ENCODE measurements at regions not wholly inside any gene's neighbourhood (a gene's known extent, or its start where the extent isn't known, plus 50 kb on each side); places are given as distances from the start of the nearest gene placed in this dataset.

DNA sequence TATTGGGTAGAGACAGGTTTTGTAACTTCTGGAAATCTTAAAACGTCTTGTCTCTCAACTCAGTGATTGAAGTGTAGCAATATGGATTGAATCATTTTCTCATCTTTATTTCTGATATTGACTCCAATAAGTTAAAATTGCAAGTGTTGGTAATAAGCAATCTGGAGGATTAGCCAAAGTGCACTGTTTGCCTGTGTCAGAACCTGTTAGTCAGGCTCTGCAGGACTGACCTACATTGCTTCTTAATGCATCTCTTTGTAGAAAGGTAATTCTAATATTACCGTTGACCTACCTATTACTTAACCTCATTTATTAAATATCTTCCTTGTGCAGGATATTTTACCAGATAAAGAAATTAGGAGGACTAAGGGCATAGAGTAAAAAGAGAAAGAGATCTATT, 484.0 kb upstream of the CITED2 start:
- DNase-seq, result no peak
- in situ Hi-C loops (cut with HindIII; ENCODE audit: low pct_ligation_motif_present, low pct_unique_long_range_greater_than_20kb, low sequenced_read_pairs), result no loop called here

DNA sequence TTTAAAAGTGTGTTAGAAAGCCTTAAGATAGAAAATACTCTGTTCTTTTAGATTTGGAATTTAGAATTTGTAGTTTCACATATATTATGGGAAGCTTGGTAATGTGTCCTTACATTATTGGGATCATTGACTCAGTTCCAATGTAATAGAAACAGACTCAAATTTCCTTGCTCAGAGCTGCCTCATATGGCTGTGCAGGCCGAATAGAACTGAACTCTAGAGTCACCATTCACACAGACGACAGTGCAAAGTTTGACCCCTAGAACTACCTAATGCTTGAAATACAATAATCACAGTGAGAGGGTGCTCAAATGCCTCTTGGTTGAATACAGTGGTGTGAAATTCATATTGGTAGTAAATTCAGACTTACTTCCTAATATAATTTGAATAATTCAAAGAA, 482.7 kb upstream of the CITED2 start:
- DNase-seq, result no peak
- in situ Hi-C loops (cut with HindIII; ENCODE audit: low pct_ligation_motif_present, low pct_unique_long_range_greater_than_20kb, low sequenced_read_pairs), result no loop called here

DNA sequence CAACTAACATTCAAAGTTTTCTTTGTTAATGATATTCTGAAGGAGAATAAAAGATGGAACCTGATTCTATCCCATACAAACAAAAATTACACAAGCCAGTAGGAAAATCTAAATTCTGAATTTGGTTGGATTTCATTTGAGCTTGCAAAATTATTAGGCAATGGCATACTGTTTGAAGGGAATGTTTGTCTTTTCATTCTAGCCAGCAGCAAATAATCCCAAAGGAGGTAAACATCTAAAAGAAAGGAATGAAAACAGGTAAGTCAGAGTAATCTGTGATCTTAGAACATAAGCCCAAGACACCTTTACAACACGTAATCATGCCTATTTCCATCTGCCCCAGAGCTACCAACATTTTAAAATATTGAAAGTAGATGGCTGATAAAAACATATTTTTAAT, 482.1 kb upstream of the CITED2 start:
- DNase-seq, result no peak
- in situ Hi-C loops (cut with HindIII; ENCODE audit: low pct_ligation_motif_present, low pct_unique_long_range_greater_than_20kb, low sequenced_read_pairs), result no loop called here

DNA sequence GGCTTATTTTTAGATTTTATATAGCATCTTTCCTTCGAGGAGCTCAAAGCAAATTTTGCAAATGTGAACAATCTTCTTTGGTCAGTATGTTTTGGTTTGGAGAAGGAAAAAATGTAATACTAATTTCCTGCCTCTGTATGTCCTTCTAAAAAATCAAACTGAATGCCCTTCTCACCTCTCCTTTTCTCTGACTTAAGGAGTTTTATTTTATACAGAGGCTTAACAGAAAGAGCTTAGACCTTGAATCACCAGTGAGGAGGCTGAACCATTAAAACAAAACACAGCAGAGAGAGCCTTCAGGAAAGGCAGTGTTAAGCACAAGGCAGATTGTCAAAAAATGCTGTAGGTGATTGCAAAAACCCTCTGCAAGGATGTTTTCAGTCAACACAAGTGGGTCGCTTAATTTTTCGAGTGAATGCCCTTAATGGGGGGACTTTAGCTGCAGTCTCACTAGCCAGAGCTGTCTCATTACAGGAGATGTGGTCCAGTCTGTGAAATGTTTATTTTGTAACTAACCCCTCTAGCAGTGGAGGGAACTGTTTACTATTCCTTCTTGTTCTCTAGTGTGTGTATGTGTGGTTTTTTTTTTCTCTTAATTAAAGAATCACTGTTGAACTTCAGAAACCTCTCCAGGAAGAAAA, 481.3 kb upstream of the CITED2 start:
- no peak for DNase-seq
- in situ Hi-C loops (cut with HindIII; ENCODE audit: low pct_ligation_motif_present, low pct_unique_long_range_greater_than_20kb, low sequenced_read_pairs), result no loop called here

DNA sequence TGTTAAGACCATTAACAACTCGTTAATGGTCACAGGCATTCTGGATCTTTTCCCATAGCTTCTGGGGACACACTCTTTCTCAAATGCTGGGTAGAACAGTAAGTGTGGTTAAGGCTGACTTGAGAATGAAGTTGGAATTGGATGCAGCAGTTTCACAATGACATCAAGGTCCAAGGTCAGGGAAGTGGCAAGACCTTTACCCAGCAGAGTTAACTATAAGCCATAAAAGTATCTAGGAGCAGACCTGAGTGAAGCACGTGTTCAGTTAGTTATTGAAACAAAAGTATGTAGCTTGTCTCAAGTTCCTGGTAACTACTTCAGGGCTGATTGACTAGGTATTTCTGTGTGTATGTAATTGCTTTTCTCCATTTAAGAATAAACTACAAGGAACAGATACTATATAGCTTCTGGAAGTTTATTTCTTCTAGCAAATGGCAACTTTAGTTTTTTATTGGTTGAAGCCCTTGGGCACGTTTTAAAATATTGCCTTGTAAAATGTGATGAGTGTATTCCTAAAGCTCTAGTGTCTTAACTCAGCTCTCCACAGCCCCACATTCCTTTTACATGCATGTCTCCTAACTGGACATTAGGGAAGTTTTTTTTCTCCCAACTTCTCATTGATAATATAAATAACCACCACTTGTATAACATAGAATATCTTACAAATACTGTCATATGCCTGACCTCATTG, 479.0 kb upstream of the CITED2 start:
- peak; percentile 89 for DNase-seq
- in situ Hi-C loops (cut with HindIII; ENCODE audit: low pct_ligation_motif_present, low pct_unique_long_range_greater_than_20kb, low sequenced_read_pairs), result no loop called here

DNA sequence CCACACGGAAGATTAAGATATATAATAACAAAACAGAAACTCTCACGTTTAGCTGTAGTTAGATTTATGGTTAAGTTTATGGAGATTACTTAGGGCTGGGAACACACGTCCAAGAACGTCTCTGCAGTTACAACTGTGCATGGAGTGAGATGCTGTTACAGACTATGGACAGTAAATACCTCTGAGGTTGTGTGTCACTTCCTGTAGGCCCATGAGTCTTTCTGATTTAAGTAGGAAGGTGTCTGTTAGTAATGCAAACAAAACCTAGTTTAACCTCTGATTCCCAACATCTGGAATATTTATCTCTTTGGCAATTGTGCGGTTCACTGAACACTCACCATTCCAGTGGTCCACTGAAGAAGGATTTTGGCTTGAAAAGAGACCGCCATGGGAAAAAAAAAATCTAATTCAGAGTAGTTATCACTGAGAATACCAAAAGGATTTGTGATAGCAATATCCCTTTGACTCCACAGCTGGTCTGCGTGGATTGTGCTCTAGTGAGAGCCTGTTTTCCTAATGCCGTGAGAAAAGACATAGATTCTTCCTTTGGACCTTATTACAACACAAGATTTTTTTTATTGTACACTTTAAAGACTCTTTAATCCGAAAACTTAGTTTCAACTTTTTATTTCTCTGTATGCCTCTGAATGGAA, 478.2 kb upstream of the CITED2 start:
- in situ Hi-C loops (cut with HindIII; ENCODE audit: low pct_ligation_motif_present, low pct_unique_long_range_greater_than_20kb, low sequenced_read_pairs), result no loop called here
- peak; percentile 33 for DNase-seq

DNA sequence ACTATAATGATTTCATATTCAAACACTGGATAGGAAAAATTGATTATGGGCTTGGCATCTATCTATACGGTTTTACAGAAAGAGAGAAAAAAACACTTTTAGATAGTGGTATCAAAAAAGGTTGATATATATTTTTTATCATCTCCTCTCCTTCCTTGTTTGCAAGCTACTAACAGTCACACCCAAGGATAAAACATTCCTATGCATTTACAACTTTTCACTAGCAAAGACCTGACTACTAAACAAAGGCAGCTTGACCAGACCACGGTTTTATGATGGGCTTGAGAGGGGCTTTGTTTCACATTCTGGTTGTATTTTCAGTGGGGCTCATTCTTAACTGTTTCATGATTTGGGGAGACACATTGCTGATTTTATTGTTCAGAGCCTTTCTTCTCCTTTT, 477.6 kb upstream of the CITED2 start:
- no peak for DNase-seq
- in situ Hi-C loops (cut with HindIII; ENCODE audit: low pct_ligation_motif_present, low pct_unique_long_range_greater_than_20kb, low sequenced_read_pairs), result no loop called here

DNA sequence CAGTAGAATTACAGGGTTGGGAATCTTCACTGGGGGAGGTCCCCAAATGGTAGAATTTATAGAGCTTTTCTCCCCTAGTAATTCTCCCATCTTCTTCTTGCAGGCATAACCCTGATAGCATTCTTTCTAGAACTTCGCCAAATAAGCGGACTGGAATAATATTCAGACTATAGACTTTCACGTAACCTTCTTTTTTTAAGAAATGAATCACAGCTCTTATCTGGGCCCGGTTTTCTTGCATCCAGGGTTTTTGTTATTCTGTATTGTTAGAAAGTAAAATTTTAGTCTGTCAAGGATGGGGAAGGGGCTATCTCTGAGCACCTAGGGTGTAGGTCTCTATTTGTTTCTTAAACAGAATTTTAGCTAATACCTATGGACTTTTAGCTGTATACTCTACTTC, 476.8 kb upstream of the CITED2 start:
- DNase-seq, result no peak
- in situ Hi-C loops (cut with HindIII; ENCODE audit: low pct_ligation_motif_present, low pct_unique_long_range_greater_than_20kb, low sequenced_read_pairs), result no loop called here

DNA sequence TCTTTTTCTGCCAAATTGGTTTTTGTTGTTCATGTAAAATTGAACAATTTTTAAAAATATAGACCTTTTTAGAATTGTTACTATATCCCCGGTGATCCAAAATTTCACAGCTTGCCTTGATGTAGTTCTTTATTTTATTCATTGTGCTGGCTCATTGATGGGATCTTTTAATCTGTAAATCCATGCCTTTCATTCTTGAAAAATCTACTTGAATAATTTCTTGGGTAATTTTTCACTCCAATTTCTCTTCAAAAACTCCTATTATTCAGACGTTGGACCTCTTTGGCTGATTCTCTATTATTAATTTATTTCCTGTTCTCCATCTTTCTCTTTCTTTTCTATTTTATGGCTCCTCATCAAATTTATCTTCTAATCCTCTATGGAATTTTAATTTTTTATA, 476.1 kb upstream of the CITED2 start:
- in situ Hi-C loops (cut with HindIII; ENCODE audit: low pct_ligation_motif_present, low pct_unique_long_range_greater_than_20kb, low sequenced_read_pairs), result no loop called here
- no peak for DNase-seq

DNA sequence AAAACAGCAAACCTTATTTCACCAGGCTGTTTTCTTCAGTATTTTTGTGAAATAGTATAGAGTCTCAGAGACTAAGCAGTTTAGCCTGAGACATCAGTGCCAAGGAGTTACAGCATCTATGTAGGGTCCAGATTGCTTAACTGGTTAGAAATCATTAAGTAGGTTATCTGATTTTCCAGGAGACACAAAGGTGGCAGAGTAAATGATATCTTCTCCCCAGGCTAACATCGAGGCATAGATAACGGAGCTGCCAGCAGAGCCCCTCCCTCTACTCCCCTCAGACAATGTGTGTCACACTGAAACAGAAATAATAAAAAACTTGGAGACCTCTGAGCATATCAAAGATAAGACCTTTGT, 473.0 kb upstream of the CITED2 start:
- DNase-seq, result no peak
- in situ Hi-C loops (cut with HindIII; ENCODE audit: low pct_ligation_motif_present, low pct_unique_long_range_greater_than_20kb, low sequenced_read_pairs), result no loop called here

DNA sequence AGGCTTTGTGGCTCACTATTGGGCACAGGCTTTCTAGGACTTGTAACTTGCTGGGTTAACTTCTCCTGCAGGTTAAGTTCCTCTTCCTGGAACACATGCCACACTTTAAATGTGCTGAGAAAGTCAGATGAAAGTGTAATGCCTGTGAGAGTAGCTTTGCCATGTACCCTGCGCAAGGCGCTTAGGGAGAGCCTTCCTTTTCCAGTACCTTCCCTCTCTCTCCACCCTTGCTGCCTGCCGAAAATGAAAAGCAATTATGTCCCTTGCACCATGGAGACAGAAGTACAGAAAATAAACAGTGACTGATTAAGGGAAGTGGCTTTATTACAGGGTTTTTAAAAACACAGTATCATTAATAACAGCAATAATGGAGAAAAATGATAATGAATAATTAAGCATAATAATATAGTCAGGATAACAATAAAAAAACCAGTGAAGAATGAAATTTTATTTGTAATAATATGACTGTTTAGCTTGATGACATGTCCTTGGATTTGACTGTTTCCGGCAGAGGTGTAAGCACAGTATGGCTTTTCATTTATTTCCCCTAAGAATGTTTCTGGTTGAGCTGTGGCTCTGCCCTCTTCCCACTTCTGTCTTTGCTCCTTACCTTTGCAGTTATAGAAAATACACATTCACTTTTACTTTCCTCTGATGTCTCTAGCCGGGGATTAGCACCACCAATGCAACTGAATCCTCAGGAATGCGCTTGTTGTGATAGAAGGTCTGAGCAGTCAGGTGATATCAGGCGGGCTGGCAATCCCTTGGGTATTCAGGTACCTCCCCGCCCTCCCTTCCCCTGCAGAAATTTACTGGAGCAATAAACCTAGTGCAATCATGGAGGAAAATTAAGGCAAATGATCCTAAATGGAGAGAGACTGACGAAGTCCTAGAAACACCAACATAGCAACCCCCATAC, 472.3 kb upstream of the CITED2 start:
- in situ Hi-C loops (cut with HindIII; ENCODE audit: low pct_ligation_motif_present, low pct_unique_long_range_greater_than_20kb, low sequenced_read_pairs), result no loop called here
- no peak for DNase-seq

DNA sequence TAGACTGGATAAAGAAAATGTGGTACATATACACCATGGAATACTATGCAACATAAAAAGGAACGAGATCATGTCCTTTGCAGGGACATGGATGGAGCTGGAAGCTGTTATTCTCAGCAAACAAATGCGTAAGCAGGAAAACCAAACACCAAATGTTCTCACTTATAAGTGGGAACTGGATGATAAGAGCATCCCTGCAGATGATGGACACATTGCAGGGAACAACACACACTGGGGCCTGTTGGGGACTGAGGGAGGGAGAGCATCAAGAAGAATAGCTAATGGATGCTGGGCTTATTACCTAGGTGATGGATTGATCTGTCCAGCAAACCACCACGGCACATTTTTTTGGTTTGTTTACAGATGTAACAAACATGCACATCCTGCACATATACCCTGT, 470.5 kb upstream of the CITED2 start:
- DNase-seq, result no peak
- in situ Hi-C loops (cut with HindIII; ENCODE audit: low pct_ligation_motif_present, low pct_unique_long_range_greater_than_20kb, low sequenced_read_pairs), result no loop called here

DNA sequence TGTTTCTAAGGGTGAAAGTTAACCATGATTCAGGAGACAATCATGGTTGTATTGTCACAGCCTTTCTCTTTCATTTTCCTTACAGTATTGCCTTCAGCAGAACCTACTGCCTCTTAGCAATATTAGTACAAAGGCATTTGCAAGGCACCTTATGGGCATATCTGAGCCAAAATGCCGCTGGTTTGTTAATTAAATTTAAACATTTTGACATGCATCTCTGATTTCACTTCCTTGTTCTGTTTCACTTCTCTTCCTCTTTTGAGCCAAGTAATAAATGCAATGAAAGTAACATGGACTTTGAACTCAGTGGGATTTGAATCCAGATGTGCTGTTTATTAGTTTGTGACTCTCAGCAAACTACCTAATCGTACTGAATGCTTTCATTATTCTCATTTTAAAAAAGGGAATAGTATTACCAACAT, 467.4 kb upstream of the CITED2 start:
- no peak for DNase-seq
- in situ Hi-C loops (cut with HindIII; ENCODE audit: low pct_ligation_motif_present, low pct_unique_long_range_greater_than_20kb, low sequenced_read_pairs), result no loop called here

DNA sequence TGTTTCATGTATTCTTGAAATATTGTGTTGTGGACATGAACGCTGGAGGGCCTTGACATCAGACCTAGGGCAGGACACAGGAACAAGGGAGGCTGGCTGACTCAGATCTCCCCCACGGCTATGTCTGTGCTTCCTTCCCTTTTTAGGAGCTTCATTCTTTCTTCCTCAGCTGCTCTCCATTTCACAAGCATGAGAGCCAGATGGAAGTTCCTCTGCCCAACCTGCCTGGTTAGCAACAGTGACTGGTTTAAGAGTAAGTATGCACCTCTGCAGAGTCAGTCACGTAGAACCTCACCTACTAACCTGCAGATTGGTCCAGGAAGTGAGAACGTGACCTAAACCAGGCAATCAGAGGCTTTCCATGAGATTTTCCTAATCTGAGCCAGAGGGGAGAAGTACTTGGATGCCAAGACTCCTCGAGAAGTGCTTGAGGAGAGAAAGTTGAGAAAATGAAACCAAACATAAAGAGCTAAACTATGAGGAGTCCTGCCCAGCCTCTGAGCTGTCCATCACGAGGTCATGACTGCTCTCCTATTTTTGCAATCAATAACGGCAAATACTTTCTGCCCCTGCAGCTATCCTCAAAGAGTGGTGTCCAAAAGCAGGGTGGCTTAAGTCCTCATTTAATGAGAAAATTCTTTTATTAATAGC, 465.2 kb upstream of the CITED2 start:
- in situ Hi-C loops (cut with HindIII; ENCODE audit: low pct_ligation_motif_present, low pct_unique_long_range_greater_than_20kb, low sequenced_read_pairs), result no loop called here
- no peak for DNase-seq

DNA sequence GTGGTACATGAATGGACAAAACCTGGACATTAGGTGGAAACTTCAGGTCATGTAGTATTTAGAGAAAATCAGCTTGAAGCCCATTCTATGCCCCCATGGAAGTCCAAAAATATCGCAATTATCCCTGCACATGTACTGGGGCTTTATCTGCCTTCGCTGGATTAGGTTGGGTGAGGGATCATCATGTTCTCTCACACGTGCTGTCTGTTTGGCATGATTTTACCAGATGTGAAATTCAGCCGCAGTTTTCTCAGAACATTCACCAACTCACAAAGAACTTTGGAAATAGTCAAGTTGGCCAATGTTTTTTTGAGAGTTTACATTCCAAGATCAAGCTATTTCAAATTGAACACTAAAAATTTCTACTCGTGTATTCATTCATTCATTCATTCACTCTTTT, 459.8 kb upstream of the CITED2 start:
- in situ Hi-C loops (cut with HindIII; ENCODE audit: low pct_ligation_motif_present, low pct_unique_long_range_greater_than_20kb, low sequenced_read_pairs), result no loop called here
- DNase-seq, result no peak

DNA sequence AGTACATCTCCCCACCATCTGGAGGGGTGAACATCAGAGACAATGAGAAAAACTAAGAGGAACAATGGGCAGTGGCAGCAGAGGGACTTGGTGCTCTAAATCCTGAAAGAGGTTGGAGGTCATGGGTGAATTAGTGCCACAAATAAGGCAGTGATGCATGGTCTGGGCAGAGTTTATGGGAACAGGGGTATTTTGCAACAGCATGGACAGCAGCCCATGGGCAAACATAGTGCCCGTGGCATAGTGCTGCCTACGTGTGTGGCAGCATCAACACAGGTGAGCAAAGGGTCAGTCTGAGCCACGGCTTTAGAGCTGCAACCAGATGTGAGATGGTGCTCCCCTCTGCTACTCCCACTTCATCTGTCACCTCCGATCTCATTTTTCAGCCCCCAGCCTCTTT, 459.1 kb upstream of the CITED2 start:
- in situ Hi-C loops (cut with HindIII; ENCODE audit: low pct_ligation_motif_present, low pct_unique_long_range_greater_than_20kb, low sequenced_read_pairs), result no loop called here
- no peak for DNase-seq

DNA sequence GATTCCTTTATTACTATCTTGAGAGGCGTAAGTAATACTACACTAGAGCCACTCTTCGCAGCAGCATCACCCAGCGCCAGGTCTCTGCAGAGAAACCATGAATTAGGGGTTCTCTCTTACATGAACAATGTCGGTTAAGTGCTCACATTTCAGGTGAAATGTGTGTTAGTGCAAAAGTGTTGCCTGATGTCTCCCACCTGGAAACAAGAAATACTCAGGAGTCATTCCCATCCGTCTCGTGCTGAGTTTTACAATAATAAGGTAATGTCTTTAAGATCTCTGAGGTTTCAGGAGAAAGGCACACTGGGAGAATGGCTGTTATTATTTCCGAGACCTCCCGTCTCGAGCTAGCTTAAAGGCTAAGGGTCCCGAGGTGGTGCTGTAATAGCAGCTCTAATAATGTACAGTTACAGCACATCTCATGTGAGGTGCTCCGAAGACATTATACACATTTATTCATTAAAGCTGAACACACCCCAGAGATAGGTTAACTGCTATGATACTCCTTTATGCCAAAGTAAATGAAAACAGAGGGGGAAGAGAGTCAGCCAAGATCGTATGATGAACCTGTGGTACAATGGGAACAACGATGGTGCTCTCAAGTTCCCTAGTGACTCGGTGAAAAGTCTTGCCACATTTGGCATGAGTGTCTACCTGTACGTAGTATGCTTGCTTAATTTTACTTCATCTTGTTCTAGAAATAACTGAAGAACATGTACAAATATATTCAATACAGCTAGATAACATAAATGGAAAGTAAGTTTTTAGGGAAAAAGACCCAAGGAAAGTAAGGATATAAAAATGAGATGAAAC, 458.3 kb upstream of the CITED2 start:
- in situ Hi-C loops (cut with HindIII; ENCODE audit: low pct_ligation_motif_present, low pct_unique_long_range_greater_than_20kb, low sequenced_read_pairs), result no loop called here
- no peak for DNase-seq

DNA sequence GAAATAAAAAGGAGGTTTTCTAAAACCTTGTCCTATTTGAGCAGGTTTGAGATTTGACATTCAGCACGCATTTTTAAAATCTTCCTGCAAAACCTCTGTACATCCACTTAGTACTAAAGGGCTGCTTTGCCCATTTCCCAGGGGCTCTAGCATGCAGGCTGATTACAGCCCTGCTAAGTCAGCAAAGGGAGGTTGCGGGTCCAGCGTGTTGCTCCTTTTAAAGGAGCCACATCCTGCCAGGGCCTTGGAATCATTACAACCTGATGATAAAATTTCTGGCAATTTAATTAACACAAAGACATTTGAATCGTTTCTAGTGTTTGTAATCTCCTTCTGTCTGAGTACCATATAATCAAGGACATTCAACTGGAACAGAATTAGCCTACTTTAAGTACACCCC, 455.1 kb upstream of the CITED2 start:
- no peak for DNase-seq
- in situ Hi-C loops (cut with HindIII; ENCODE audit: low pct_ligation_motif_present, low pct_unique_long_range_greater_than_20kb, low sequenced_read_pairs), result no loop called here

All from ACHN (cell line).